ENCODE measurements at regions not wholly inside any gene's neighbourhood (a gene's known extent, or its start where the extent isn't known, plus 50 kb on each side); places are given as distances from the start of the nearest gene placed in this dataset.

GRCh38 chr2:186064507-186064906 is 325.9 kb downstream of the FSIP2 start:
- no peak for DNase-seq
- H3K27ac ChIP-seq = no peak overlapping the region
- 81 to 93% methylated on average over 3 of the region's 3 CpGs for WGBS, 2 donors
- no peak for TF ChIP-seq CTCF (IDR thresholded peaks at IDR 0.05)
- H3K4me1 ChIP-seq = no peaks in the 10 kb centered on the region
- H3K9me3 ChIP-seq = no peaks in the 10 kb centered on the region
- no peaks in the 10 kb centered on the region for H3K27me3 ChIP-seq
- no peaks in the 10 kb centered on the region for H3K36me3 ChIP-seq
- intact Hi-C loops (cut with DNase I) = no loop called here
- H3K4me3 ChIP-seq (replicated peaks in 1 of 3) = no peak overlapping the region

GRCh38 chr2:186065491-186065890 is 326.9 kb downstream of the FSIP2 start:
- Histone ChIP-seq H3K27me3 (no peaks in the 10 kb centered on the region), H3K36me3 (no peaks in the 10 kb centered on the region), H3K4me3 (replicated peaks in 1 of 3) (no peak overlapping the region), H3K4me1 (no peaks in the 10 kb centered on the region), H3K27ac (no peak overlapping the region), H3K9me3 (no peaks in the 10 kb centered on the region)
- intact Hi-C loops (cut with DNase I) = no loop called here
- no peak for DNase-seq
- TF ChIP-seq CTCF (IDR thresholded peaks at IDR 0.05) (no peak), POLR2A (IDR thresholded peaks at IDR 0.05) (no peak)

GRCh38 chr2:186068139-186068801 is 329.7 kb downstream of the FSIP2 start:
- Histone ChIP-seq H3K4me3 (replicated peaks in 1 of 3) (no peak overlapping the region), H3K27ac (no peak overlapping the region), H3K4me1 (no peaks in the 10 kb centered on the region), H3K9me3 (no peaks in the 10 kb centered on the region), H3K27me3 (no peaks in the 10 kb centered on the region), H3K36me3 (no peaks in the 10 kb centered on the region)
- intact Hi-C loops (cut with DNase I) = no loop called here
- DNase-seq = no peak
- WGBS, 2 donors = 92 to 97% methylated on average over 3 of the region's 3 CpGs
- TF ChIP-seq POLR2A (IDR thresholded peaks at IDR 0.05) (no peak), CTCF (IDR thresholded peaks at IDR 0.05) (no peak)

GRCh38 chr2:186069676-186070075 is 331.1 kb downstream of the FSIP2 start:
- intact Hi-C loops (cut with DNase I) = no loop called here
- TF ChIP-seq CTCF (IDR thresholded peaks at IDR 0.05) = no peak
- no peak for TF ChIP-seq POLR2A (IDR thresholded peaks at IDR 0.05)
- Histone ChIP-seq H3K36me3 (no peaks in the 10 kb centered on the region), H3K9me3 (no peaks in the 10 kb centered on the region), H3K27ac (no peak overlapping the region), H3K4me3 (replicated peaks in 1 of 3) (no peak overlapping the region), H3K4me1 (no peaks in the 10 kb centered on the region), H3K27me3 (no peaks in the 10 kb centered on the region)
- WGBS, 2 donors = 93% methylated on average over 2 of the region's 2 CpGs
- no peak for DNase-seq

GRCh38 chr2:186085226-186085625 is 346.6 kb downstream of the FSIP2 start:
- no peaks in the 10 kb centered on the region for H3K4me1 ChIP-seq
- H3K4me3 ChIP-seq (replicated peaks in 1 of 3) = no peak overlapping the region
- no peaks in the 10 kb centered on the region for H3K27me3 ChIP-seq
- DNase-seq = no peak
- no peak for TF ChIP-seq CTCF (IDR thresholded peaks at IDR 0.05)
- no peak for TF ChIP-seq POLR2A (IDR thresholded peaks at IDR 0.05)
- H3K36me3 ChIP-seq = no peaks in the 10 kb centered on the region
- intact Hi-C loops (cut with DNase I) = no loop called here
- no peak overlapping the region for H3K27ac ChIP-seq
- H3K9me3 ChIP-seq = no peaks in the 10 kb centered on the region
- 81 to 86% methylated on average over 1 of the region's 1 CpG for WGBS, 2 donors
